GM04504 (cell line): ENCODE measurements at regions not wholly inside any gene's neighbourhood (a gene's known extent, or its start where the extent isn't known, plus 50 kb on each side); places are given as distances from the start of the nearest gene placed in this dataset.
"Not testable (repeated sequence)": the region's sequence is repeated elsewhere in the genome, so short reads cannot be mapped to it uniquely, and the experiment has no call there.

Experiments used
- DNase-seq: peaks from one replicate; pipeline ENCODE4 v3.0.0-alpha.2; 2012; ENCODE audit warnings: low read depth

DNA sequence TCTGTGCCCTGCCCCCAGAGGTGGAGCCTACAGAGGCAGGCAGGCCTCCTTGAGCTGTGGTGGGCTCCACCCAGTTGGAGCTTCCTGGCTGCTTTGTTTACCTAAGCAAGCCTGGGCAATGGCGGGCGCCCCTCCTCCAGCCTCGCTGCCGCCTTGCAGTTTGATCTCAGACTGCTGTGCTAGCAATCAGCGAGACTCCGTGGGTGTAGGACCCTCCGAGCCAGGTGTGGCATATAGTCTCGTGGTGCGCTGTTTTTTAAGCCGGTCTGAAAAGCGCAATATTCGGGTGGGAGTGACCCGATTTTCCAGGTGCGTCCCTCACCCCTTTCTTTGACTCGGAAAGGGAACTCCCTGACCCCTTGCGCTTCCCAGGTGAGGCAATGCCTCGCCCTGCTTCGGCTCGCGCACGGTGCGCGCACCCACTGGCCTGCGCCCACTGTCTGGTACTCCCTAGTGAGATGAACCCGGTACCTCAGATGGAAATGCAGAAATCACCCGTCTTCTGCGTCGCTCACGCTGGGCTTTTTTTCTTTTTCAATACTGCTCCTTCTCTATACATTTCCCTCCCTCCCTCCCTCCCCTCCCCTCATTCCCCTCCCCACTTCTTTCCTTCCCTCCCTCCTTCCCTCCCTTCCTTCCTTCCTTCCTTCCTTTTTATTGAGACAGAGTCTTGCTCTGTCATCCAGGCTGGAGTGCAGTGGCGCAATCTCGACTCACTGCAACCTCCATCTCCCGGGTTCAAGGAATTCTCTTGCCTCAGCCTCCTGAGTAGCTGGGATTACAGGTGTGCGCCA, 197.1 kb upstream of the TBL1XR1 start:
- DNase-seq: not testable (repeated sequence)

DNA sequence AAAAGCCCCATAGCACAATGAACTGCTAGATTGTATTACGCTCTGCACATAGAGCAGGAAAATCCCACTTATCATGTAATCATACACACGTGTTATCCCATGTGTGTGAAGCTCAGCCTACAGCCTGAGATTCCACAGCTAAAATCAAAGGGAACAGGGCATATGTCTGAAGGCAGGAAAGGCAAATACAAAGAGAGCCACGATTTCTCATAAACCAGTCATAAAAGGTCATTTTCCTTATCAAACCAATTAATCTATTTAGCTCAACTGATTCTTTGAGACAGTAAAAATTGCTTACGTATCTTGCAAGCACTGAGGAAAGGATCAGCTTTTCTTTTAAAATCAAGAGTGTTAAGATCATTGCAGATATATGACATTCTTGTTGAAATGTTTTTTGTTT, 199.5 kb upstream of the TBL1XR1 start:
- DNase-seq: no peak

DNA sequence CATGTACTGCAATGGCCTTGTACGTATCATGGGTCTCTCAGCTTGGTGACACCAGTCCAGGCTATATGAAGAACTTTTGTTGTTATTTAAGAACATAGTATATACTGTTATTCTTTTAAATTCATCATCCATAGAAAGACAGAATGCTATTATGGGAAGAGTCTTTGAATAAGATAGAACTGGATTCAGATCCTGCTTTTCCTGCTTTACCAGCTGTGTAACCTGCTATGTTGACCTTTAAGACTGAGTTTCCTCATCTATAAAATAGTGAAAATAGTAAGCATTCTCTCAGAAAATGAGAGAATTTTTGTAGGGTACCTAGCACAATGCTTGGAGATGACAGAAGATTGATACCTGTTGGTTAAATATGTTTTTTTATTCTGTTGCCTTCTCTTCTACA, 204.1 kb upstream of the TBL1XR1 start:
- DNase-seq: no peak

DNA sequence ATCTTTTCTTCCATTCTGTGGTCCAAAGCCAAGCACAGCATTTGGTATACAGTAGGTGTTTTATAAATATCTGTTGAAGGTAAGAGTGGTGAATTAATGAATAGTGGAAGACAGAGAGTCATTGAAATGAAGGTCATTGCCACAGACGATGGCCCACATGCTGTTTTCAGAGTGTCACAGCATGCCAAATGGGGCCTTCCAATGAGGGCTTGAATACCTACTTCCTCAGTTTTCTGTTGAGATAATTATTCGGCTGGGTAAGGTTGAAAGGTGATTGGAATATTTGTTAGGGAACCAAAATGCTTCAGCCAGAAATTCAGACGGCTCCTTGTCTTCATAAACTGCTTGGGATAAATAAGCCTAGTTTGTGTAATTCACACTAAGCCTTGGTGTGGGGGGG, 205.3 kb upstream of the TBL1XR1 start:
- no peak for DNase-seq

DNA sequence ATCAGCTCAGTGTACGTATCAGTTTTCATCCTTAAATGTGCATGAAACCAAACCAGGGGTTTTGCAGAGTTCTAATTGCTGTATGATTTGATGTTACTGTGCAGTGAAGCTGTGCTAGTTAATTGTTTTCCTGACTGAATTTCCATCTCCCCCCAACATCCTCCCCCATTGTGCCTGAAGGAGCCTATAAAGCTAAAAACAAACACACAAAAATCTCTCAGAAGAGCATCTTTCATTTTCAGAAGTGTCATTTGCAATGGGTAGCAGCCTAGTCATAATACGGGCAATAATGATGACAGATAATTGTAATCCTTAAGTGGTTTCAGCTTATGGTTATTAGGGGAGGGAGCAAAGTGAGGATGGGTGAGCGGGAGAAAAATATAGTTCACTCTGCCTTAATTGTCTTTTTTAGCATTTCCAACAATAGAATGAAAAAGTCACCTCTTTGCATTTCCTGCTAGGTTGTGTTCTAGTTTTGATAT, 207.9 kb upstream of the TBL1XR1 start:
- no peak for DNase-seq

DNA sequence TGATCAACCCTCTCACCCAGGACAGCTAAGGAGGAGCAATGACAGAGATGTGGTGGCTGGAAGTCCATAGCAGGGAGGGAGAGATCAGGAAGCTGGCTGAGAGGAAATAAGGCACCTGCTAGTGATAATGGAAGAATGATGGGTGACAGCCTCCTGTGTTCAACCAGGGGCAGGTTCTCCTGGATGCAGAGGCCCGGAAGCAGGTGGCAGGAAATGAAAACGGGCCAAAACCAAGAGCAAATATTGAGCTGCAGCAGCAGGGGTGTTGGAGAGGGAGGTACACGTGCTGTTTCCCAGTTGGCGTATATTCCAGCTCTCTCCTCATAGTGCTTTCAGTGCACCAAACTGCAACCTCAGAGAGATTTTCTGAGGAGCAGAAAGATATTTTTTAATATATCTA, 213.4 kb upstream of the TBL1XR1 start:
- DNase-seq: no peak

DNA sequence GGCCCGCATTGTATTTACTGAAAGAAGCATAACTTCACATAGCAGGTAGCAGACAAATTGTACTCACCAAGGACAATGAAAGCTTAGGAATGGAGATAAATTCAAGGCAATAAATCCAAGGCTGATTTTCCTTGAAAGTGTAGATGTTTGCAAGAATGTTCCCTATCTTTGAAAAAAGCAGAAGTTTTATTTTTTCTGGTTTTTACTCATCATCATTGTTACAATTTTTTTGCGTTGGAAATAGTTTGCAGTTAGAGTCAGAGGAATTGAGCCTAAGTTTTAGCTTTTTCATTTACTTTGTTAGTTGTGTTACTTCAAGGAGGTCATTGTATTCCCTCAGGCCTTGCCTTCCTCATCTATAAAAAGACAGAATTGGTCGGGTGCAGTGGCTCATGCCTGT, 213.9 kb upstream of the TBL1XR1 start:
- no peak for DNase-seq

DNA sequence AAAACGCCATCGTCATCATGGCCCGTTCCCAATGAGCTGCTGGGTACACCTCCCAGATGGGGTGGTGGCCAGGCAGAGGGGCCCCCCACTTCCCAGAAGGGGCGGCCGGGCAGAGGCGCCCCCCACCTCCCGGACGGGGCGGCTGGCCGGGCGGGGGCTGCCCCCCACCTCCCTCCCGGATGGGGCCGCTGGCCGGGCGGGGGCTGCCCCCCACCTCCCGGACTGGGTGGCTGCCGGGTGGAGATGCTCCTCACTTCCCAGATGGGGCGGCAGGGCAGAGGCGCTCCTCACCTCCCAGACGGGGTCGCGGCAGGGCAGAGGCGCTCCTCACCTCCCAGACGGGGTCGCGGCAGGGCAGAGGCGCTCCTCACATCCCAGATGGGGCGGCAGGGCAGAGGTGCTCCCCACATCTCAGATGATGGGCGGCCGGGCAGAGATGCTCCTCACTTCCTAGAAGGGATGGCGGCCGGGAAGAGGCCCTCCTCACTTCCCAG, 215.4 kb upstream of the TBL1XR1 start:
- not testable (repeated sequence) for DNase-seq

DNA sequence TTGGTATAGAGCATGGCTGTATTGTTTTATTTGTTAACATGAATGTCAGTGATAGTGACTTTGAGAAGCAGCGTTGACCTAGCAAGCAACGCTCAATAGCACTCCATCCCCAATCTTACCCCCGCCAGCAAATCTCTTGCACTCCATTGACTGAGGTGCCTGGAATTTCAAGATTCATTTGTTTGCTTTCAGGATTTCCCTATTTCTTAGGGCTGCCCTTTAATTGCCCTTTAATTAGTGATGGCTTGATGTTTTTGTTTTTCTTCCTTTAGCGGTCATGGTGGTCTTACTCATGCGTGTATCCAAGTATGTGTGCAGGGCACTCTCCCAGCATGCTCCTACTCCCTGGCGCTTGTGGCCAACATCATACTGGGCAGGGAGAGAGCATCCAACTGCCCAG, 216.8 kb upstream of the TBL1XR1 start:
- no peak for DNase-seq

DNA sequence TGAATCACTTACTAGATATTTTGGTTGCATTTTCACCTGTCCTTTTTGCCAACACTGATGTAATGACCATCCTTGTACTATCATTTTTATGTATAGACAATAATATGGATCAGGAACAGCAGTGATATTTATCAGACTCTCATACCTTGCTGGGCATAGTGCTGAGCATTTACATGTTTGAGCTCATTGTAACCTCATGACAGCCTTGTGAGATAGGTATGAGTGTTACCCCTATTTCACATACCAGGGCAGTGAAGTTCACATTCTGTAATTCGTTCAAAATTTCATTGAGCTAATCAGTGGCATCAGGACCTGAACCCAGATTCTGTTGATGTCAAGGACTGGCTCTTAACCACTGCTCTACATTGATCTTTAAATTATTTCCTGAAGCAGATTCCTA, 221.5 kb upstream of the TBL1XR1 start:
- DNase-seq: no peak

DNA sequence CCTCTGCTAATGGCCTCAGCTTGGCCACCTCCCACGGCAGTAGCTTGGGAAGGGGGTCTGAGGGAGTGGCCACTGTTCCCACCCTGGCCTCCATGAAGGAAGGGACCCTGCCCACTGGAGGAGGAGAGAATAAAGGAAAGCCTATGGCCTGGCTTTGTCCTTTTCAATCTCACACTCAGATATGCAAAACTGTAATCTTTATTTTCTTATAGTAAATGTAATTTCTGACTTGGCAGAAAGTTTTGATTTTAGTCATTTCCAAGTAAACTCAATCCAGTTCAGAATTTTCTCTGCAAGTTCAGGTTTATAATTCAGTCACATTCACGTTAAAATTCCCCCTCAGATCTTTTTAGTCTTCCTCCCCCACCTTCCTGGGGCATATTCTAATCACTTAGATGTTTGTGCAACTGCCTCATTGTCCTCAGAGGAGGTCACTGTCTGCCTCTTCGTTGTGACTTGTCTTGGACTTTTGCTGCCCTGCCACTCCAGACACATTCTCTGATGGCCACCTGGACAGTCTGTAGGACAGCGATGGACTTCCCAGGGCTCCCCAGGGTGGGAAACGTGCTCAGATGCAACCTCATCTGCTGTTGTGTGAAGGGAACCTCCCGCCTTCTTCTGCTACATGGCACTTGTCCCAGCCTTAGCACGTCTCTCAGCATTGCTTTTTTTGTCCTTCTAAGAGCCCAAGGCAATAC, 222.8 kb upstream of the TBL1XR1 start:
- DNase-seq: peak; percentile 30

DNA sequence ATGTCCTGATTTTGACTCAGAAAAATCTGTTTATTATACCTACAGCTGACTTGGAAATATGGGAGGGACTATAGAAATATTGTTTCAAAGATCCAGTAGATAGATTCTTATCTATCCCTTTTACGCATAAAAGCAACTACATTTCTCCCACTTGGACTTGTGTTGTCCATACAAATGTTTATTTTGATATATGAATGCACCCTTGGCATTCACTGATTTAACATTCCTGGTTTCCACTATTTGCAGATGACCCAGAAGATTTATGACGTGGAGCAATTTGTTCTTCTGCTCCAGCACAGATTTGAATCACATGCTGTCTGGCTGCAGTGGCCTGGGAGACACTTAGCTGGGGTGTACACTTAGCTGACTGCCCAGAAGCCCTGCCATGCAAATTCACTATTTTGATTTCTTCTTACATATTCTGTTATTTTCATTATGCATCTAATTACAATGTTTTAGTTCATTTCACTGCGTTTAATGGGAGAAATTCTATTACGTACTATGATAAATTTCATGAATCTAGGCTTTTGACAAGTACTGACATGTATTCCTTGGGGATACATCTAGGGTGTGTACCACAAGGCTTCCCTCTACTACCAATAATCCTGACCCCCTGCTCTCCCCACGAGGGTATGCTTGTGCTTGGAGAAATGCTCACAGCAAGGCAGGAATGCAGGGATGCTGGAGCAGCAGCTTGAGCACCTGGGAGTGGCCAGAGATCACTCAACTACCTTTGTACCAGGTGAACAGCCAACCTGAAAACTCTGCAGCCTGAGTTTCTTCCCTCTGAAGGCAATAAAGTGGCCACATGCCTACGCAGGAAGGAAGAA, 223.6 kb upstream of the TBL1XR1 start:
- peak; percentile 71 for DNase-seq

DNA sequence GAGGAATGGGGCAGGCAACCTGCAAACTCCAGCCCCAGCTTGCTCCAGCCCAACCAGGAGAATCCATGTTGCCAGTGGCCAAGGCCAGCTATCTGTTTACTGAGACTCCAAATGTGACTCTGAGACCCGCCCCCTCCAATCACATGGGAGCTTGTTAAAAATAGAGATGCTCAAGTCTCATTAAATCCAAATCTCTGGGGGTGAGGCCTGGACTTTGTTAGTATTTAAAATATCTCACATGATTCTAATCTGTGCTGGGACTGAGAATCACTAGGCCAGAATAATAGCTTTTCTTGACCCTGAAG, 224.2 kb upstream of the TBL1XR1 start:
- no peak for DNase-seq

DNA sequence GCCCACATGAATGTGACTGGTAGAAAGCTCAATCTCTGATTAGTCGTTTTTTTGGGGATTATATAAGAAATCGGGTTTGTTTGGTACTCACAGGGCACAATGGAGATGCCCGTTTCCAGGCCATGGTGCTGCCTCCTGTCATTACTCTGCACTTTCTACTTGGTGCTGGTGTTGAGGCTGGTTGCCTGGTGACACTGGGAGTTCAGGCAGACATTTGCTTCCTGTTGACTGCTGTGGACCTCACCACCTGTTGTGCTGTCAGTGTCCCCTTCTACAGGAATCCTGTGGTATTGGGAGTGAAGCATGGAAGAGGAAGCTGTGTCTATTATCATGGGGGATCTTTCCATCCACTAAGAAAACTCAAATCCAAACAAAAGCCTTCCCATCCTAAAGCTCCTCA, 227.2 kb upstream of the TBL1XR1 start:
- no peak for DNase-seq

DNA sequence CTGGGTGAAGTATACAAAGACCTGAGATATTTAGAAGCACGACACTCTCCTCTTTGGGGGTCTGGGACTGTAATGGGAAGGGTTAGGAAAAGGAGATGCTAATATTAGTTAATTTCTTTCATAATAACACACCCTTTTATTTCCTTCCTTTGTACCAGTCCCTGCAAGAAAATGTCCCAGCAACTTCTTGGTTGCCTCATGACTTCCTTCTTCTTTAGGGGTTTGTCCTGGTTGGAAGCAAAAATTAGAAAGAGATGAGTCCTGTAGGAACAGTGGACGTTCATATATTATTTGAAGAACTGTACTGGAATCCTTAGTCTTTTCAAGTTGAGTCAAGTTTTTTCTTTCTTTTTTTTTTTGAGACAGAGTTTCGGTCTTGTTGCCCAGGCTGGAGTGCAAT, 227.8 kb upstream of the TBL1XR1 start:
- DNase-seq: no peak

DNA sequence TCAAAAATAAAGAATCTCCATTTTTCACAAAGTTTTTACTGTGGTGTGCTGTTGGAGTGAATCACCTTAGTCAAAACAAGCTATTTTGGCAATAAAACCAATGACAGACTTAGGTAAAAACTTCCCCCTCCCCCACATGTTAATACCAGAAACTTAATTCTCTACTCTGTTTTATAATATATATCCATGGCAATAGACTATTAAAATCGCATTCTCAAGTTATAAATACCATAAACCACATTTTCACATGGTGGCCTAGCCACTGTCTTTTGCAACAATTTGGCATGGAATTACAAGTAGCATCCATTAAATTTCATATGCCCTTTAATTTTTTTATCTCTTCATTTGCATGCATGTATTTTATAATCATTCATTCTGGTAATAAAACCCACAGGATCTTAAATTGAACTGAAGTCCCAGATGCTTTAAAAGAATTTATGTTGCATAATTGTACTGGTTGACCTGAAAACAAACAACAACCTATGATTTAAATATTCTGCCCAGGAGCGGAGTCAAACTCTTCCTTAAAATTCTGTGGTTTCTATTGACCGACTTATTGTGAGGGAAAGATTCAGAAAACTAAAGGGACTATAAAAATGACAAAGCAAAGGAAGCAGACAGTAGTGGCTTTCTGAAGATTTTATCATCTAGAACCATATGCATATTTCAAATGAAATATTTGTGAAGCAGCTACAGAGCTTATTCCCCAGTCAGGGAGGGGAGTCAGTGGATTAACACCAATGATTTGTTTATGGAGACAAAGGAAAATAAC, 229.0 kb upstream of the TBL1XR1 start:
- peak; percentile 35 for DNase-seq

DNA sequence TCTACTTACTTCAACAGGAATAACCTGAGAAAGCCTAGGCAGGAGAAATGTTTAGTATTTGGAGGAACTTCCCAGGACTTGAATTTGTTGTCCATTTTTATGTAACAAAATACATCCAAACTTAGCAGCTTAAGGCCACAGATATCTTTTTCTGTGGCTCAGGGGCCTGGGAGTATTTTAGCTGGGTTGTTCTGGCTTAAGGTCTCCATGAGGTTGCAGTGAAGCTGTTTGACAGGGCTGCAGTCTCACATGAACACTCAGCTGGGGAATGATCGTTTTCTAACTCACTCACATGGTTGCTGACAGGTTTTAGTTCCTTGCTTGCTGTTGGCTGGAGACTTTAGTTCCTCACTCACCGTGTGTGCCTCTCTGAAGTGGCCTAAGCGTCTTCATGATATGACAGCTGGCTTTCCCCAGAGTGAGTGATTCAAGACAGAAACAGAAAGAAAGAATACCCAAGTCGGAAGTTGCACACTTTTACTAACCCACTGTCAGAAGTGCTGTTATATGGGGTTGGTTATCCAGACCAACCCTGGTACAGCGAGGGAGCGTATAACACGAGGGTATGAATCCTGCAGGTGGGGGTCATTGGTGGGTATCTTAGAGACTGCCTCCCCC, 229.7 kb upstream of the TBL1XR1 start:
- no peak for DNase-seq

DNA sequence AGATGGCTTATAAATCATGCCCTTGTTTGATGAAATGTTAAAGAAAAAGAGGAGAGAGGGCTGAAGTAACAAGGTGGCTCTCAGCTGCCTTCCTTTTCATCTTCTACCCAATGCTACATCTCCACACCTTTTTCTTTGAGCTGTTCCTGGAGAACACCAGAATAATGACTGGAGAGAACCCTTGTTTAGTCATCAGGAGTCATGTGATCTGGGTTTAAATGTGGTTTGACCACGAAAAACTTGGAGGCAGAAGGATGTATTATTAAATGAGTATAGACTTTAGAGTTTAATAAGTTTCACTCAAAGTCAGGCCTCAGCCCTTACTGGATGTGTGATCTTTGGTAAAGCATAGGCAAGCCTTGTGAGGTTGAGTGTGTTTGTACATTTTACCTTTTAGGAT, 230.3 kb upstream of the TBL1XR1 start:
- DNase-seq: no peak

DNA sequence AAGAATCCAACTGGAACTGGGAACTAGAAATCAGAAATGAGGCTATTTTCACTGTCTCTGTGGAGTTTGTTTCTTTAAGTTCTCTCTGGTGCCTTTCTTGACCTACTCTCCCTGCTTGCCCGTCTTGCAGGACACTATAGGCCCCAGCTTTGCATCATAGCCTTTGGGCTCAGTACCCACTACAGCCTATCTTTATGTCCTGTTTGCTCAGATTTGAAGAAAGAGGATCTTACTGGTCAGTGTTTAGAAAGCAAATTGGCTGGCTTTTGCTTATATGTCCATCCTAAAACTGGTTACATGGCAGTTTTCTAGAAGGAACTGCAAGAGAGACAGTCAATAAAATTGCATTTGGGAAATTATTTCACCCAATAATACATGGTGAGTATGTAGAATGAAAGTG, 231.8 kb upstream of the TBL1XR1 start:
- DNase-seq: no peak

DNA sequence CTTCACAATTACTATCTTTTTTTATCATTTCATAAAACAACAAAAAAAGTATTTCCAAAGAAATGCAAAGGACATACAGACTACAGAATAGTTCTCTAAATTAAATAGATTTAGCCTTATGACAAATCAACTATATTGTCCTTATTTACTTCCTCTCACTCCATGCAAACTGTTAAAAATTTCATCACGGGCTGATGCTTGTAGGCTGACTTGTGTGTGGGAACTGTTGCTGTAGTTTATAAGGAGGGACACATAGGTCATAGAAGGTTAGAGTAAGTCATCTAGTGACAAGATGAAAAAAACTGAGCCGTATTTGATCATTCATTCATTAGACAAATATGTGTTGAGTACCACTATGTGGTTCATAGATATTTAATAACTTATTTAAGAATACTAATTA, 232.5 kb upstream of the TBL1XR1 start:
- DNase-seq: no peak

DNA sequence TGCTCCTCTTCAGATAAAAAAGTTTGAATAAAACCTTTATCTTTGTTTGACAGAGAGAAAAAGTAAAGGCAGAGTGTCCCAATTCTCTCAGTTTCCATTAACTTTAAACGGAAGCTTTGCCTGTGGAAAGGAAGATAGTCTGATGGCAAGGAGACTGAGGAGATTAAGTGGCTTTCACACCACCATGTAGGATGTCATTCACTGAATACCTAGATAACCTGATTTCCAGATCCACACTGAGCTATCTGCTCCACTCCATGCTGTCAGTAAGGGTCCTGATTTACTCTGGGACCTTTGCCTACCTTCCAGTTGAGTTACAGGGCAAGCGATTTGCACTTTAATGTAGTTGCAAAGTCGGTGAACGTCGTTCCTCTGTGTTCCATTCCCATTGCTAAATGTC, 233.4 kb upstream of the TBL1XR1 start:
- DNase-seq: no peak
